ENCODE measurements at regions not wholly inside any gene's neighbourhood (a gene's known extent, or its start where the extent isn't known, plus 50 kb on each side); places are given as distances from the start of the nearest gene placed in this dataset.
"Not testable (repeated sequence)": the region's sequence is repeated elsewhere in the genome, so short reads cannot be mapped to it uniquely, and the experiment has no call there.

- no peak for TF ChIP-seq CTCF (IDR thresholded peaks at IDR 0.05)
- Histone ChIP-seq H3K4me1 (no peaks in the 10 kb centered on the region), H3K36me3 (no peaks in the 10 kb centered on the region), H3K27ac (no peak overlapping the region), H3K27me3 (peaks cover 0 to 9% (median 0%) of the 10 kb centered on the region in 7 donors), H3K4me3 (no peak overlapping the region), H3K9me3 (peaks cover 0 to 15% (median 0%) of the 10 kb centered on the region in 11 donors)
- WGBS, 2 donors: 84 to 86% methylated on average over 6 of the region's 6 CpGs
- ATAC-seq (no peak), DNase-seq (no peak)
- intact Hi-C loops (cut with DNase I): loop anchor here in 1 of 10 donors (10.0 kb wide), 1 partner anchor 152 kb away; no protein-coding TSS in a partner anchor
Observed at GRCh38 chr20:39736434-39737327, 774.5 kb downstream of the DHX35 start.

- 96 to 98% methylated on average over 6 of the region's 6 CpGs for WGBS, 2 donors
- H3K4me1 ChIP-seq; DNase-seq; H3K36me3 ChIP-seq; ATAC-seq; H3K27me3 ChIP-seq; H3K27ac ChIP-seq; H3K4me3 ChIP-seq; intact Hi-C loops (cut with DNase I): not testable (repeated sequence)
- H3K9me3 ChIP-seq: peaks cover 0 to 55% (median 15%) of the 10 kb centered on the region in 11 donors
Observed at GRCh38 chr20:39725513-39725912, 763.4 kb downstream of the DHX35 start.

- Histone ChIP-seq H3K4me3 (no peak overlapping the region), H3K4me1 (peaks cover 0 to 5% (median 0%) of the 10 kb centered on the region in 9 donors), H3K9me3 (no peaks in the 10 kb centered on the region), H3K36me3 (no peaks in the 10 kb centered on the region), H3K27me3 (no peaks in the 10 kb centered on the region), H3K27ac (no peak overlapping the region)
- 94 to 97% methylated on average over 2 of the region's 2 CpGs for WGBS, 2 donors
- intact Hi-C loops (cut with DNase I): no loop called here
- TF ChIP-seq CTCF (IDR thresholded peaks at IDR 0.05): no peak
- DNase-seq (no peak), ATAC-seq (no peak)
Observed at GRCh38 chr20:39719293-39719692, 757.1 kb downstream of the DHX35 start.

- 80 to 89% methylated on average over 5 of the region's 5 CpGs for WGBS, 2 donors
- Histone ChIP-seq H3K4me1 (peaks cover 0 to 2% (median 0%) of the 10 kb centered on the region in 9 donors), H3K36me3 (no peaks in the 10 kb centered on the region), H3K4me3 (no peak overlapping the region), H3K27ac (no peak overlapping the region), H3K27me3 (no peaks in the 10 kb centered on the region), H3K9me3 (no peaks in the 10 kb centered on the region)
- intact Hi-C loops (cut with DNase I): no loop called here
- no peak for TF ChIP-seq CTCF (IDR thresholded peaks at IDR 0.05)
- no peak for ATAC-seq
- no peak for DNase-seq
Observed at GRCh38 chr20:39717936-39718335, 755.8 kb downstream of the DHX35 start.

- no peak for ATAC-seq
- H3K4me3 ChIP-seq: no peak overlapping the region
- H3K36me3 ChIP-seq: no peaks in the 10 kb centered on the region
- H3K9me3 ChIP-seq: no peaks in the 10 kb centered on the region
- DNase-seq: no peak
- H3K27me3 ChIP-seq: no peaks in the 10 kb centered on the region
- no peak for TF ChIP-seq CTCF (IDR thresholded peaks at IDR 0.05)
- intact Hi-C loops (cut with DNase I): no loop called here
- H3K27ac ChIP-seq: no peak overlapping the region
- H3K4me1 ChIP-seq: no peaks in the 10 kb centered on the region
- 60 to 61% methylated on average over 1 of the region's 1 CpG for WGBS, 2 donors
Observed at GRCh38 chr20:39716796-39717341, 754.7 kb downstream of the DHX35 start.
